Fibroblast of lung (primary cell): ENCODE measurements at regions not wholly inside any gene's neighbourhood (a gene's known extent, or its start where the extent isn't known, plus 50 kb on each side); places are given as distances from the start of the nearest gene placed in this dataset.

Experiments used
- EZH2 ChIP-seq: IDR thresholded peaks from 2 replicates; pipeline ENCODE4 v1.5.1; 2012; ENCODE audit warnings: low read length, control low read depth, mild to moderate bottlenecking; ENCODE audit errors: missing control alignments
- TF ChIP-seq, protein P1 (sequence below), 2 donors: IDR thresholded peaks in 1 of 2; conservative IDR thresholded peaks in 1 of 2; 1 replicate in 1 of 2; 2 replicates in 1 of 2; pipeline ENCODE4 v1.5.1; 2011 to 2012; ENCODE audit warnings: low read length in 2 of 2, control low read depth in 1 of 2, inconsistent platforms in 1 of 2, low read depth in 1 of 2, mild to moderate bottlenecking in 1 of 2

DNA sequence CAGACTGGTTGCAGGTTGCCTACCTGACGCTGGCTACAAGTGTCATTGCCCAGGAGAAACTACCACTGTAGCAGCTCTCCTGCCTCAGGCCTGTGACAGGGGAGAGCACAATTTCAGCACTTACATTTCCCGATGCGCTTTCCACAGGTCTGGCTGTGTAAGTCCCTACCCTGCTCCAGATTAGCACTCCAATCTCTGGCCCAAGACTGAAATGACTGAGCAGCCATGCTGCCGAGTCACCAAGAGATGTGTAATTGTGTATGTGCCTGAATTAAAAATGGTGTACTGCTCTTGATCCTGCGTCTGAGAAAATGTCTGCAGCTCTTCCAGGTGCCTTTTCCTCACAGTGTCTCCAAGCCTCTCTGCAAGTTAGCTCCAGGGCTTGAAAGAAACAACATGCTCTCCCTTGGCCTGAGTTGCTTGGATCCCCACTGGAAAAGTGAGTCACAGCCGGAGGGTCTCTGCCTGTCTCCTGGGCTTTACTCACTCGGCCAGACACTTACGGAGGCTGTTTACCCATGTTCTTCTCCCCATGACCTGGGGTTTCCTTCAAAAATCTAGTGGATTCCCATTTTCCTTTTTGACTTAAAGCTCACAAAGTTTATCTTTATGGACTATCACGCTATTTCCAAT, 1001.7 kb upstream of the KCND2 start:
- TF ChIP-seq, protein P1, sequence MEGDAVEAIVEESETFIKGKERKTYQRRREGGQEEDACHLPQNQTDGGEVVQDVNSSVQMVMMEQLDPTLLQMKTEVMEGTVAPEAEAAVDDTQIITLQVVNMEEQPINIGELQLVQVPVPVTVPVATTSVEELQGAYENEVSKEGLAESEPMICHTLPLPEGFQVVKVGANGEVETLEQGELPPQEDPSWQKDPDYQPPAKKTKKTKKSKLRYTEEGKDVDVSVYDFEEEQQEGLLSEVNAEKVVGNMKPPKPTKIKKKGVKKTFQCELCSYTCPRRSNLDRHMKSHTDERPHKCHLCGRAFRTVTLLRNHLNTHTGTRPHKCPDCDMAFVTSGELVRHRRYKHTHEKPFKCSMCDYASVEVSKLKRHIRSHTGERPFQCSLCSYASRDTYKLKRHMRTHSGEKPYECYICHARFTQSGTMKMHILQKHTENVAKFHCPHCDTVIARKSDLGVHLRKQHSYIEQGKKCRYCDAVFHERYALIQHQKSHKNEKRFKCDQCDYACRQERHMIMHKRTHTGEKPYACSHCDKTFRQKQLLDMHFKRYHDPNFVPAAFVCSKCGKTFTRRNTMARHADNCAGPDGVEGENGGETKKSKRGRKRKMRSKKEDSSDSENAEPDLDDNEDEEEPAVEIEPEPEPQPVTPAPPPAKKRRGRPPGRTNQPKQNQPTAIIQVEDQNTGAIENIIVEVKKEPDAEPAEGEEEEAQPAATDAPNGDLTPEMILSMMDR (conservative IDR thresholded peaks at IDR 0.05 in 1 of 2, IDR thresholded peaks at IDR 0.05 in 1 of 2; ENCODE audit: low read depth in 1 of 2, low read length in 2 of 2) = no peak
- TF ChIP-seq EZH2 = no peak
